ENCODE measurements at regions not wholly inside any gene's neighbourhood (a gene's known extent, or its start where the extent isn't known, plus 50 kb on each side); places are given as distances from the start of the nearest gene placed in this dataset.
A peak's percentile ranks its signal among the peaks of the same experiment; 100 is the strongest.

DNA sequence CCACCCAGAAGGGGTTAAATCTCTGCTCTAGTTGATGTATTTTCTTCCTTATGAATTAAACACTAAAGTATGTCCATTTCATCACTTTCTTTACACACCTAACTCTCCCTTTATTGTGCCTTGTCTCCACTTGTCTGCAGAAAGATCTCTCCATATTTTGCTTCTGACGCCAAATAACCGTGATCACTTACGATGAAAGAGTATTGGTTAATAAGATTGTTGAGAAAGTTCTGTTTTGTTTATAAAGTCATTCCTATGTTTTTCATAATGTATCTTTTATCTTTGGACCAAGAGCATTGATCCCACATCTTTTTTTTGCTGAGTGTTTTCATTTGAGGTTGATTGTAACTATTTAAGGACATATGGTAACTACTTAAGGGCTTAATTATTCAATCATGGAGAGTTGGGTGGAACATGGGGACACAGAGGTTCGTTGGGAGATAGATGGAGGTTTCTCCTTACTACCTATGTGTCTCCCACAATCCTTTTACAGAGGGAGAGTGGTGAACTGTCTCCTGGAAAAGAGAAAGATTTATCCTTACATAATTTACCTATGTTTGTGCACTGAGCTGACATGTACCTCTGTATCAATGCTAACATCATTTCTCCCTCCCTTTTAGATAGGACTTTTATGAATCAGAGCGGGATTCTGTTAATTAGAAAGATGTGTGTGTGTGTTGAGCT is 120.7 kb upstream of the SLC38A2 start:
- Histone ChIP-seq H3K36me3 (replicated peaks) (no peaks in the 10 kb centered on the region), H3K4me3 (ENCODE audit: low read depth, low read length) (no peak overlapping the region), H3K27me3 (replicated peaks) (no peaks in the 10 kb centered on the region), H3K27ac (peak overlapping the region; percentile 78)
- TF ChIP-seq, protein P1, sequence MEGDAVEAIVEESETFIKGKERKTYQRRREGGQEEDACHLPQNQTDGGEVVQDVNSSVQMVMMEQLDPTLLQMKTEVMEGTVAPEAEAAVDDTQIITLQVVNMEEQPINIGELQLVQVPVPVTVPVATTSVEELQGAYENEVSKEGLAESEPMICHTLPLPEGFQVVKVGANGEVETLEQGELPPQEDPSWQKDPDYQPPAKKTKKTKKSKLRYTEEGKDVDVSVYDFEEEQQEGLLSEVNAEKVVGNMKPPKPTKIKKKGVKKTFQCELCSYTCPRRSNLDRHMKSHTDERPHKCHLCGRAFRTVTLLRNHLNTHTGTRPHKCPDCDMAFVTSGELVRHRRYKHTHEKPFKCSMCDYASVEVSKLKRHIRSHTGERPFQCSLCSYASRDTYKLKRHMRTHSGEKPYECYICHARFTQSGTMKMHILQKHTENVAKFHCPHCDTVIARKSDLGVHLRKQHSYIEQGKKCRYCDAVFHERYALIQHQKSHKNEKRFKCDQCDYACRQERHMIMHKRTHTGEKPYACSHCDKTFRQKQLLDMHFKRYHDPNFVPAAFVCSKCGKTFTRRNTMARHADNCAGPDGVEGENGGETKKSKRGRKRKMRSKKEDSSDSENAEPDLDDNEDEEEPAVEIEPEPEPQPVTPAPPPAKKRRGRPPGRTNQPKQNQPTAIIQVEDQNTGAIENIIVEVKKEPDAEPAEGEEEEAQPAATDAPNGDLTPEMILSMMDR (IDR thresholded peaks at IDR 0.05; ENCODE audit: low read depth, low read length, missing control alignments): no peak
- DNase-seq: no peak
- in situ Hi-C loops (cut with HindIII; ENCODE audit: low pct_ligation_motif_present, low sequenced_read_pairs): no loop called here

DNA sequence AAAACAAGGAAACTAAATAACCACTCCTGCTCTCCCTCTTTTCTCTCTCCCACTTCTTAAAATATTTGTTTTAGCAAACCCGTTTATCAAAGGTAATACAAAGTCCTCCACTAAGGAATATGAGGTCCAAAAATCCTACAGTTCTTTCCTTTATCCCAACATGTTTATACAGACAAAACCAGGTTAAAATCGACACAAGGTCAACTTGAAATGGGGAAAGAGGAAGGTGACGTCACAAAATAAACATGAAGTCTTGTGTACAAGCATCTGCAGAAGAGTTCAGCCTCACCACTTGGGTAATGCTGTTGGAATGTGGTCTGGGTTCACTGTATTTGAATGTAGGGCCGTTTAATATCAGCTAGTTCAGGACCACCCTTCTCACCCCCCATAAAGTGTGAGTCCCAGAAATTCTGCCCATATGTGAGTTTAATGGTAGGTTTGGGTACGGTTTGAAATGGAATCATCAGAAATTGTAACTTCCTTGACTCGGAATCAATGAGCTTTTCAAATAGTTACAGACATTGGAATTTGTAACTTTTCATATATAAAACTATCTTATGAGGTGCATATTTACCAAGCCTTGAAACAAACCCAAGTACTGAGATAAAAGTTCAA is 120.0 kb upstream of the SLC38A2 start:
- Histone ChIP-seq H3K4me3 (ENCODE audit: low read depth, low read length) (no peak overlapping the region), H3K36me3 (replicated peaks) (no peaks in the 10 kb centered on the region), H3K27me3 (replicated peaks) (no peaks in the 10 kb centered on the region), H3K27ac (peak overlapping the region; percentile 78)
- TF ChIP-seq, protein P1 (IDR thresholded peaks at IDR 0.05; ENCODE audit: low read depth, low read length, missing control alignments): no peak
- in situ Hi-C loops (cut with HindIII; ENCODE audit: low pct_ligation_motif_present, low sequenced_read_pairs): no loop called here
- peak; percentile 87 for DNase-seq

DNA sequence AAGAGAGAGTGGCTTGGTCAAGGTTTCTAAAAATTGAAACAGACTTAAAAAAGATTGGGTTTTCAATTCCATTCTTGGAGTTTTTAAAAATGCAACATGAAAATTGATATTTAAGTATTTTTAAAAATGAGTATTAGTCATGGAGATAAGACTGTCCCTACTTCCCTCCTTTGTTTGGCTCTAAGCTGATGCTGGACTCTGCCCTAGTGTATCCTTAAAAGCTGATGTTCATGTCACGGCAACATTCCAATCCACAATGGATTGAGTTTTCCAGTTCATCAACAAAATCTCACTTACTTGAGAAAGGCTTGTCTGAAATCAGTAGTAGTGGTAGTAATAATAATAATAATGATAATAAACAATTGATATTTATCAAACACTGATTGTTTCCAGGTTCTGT is 119.0 kb upstream of the SLC38A2 start:
- Histone ChIP-seq H3K36me3 (replicated peaks) (no peaks in the 10 kb centered on the region), H3K27me3 (replicated peaks) (no peaks in the 10 kb centered on the region), H3K4me3 (ENCODE audit: low read depth, low read length) (no peak overlapping the region), H3K27ac (peak overlapping the region; percentile 78)
- TF ChIP-seq, protein P1 (IDR thresholded peaks at IDR 0.05; ENCODE audit: low read depth, low read length, missing control alignments): no peak
- no peak for DNase-seq
- in situ Hi-C loops (cut with HindIII; ENCODE audit: low pct_ligation_motif_present, low sequenced_read_pairs): no loop called here

DNA sequence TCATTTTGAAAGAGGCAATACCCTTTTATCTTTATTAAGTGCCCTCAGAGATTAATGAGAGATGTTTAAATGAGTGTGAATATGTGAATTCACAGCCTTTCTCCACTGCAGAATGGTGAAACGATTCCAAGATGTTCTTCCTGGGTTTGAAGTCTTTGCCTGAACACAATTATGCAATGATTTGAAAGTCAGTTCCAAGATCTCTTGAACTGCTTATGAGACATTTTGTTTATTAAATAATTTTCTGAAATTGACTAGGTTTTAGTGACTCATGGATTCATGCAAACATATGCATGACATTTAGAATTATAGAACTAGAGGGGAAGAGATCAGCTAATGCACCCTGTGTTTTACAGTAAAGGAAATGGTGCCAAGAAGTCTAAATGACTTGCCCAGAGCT is 118.1 kb upstream of the SLC38A2 start:
- Histone ChIP-seq H3K27me3 (replicated peaks) (no peaks in the 10 kb centered on the region), H3K27ac (no peak overlapping the region), H3K4me3 (ENCODE audit: low read depth, low read length) (no peak overlapping the region), H3K36me3 (replicated peaks) (no peaks in the 10 kb centered on the region)
- TF ChIP-seq, protein P1 (IDR thresholded peaks at IDR 0.05; ENCODE audit: low read depth, low read length, missing control alignments): no peak
- no peak for DNase-seq
- in situ Hi-C loops (cut with HindIII; ENCODE audit: low pct_ligation_motif_present, low sequenced_read_pairs): no loop called here

DNA sequence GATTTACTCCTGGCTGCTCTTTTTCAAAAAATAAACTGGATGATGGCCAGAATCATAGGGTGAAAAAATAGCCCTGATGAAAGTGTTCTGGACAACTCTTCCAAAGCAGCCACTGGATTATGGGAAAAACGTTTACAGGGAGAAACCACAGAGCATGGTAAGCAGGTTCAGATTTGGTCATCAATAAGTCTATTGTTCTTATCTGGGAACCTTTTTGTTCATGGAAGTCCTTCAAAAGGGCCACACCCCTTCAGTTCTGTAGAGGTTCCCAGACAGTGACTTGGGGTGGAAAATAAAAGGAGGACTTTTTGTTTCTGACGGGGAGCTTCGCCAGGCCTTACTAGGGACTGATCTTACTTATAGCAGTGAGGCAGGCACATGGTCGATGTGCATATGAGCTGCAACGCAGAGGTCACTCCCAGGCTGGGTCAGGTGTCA is 117.4 kb upstream of the SLC38A2 start:
- in situ Hi-C loops (cut with HindIII; ENCODE audit: low pct_ligation_motif_present, low sequenced_read_pairs): no loop called here
- no peaks in the 10 kb centered on the region for H3K27me3 ChIP-seq (replicated peaks)
- H3K27ac ChIP-seq: no peak overlapping the region
- no peaks in the 10 kb centered on the region for H3K36me3 ChIP-seq (replicated peaks)
- TF ChIP-seq, protein P1 (IDR thresholded peaks at IDR 0.05; ENCODE audit: low read depth, low read length, missing control alignments): no peak
- no peak overlapping the region for H3K4me3 ChIP-seq (ENCODE audit: low read depth, low read length)
- no peak for DNase-seq

Measured in brain microvascular endothelial cell (primary cell).